Mesothelial cell of epicardium (in vitro differentiated cells): ENCODE measurements at regions not wholly inside any gene's neighbourhood (a gene's known extent, or its start where the extent isn't known, plus 50 kb on each side); places are given as distances from the start of the nearest gene placed in this dataset.

Experiments
- DNase-seq, 2 experiments: peaks; one replicate each; pipeline ENCODE4 v3.0.0; 2021; ENCODE audit warnings: low spot score in 2 of 2; ENCODE audit not compliant: unreplicated experiment in 2 of 2
- H3K27ac Mint-ChIP-seq: 2 replicates; pipeline ENCODE4 v1.8.0; 2021; ENCODE audit warnings: mixed read lengths
- H3K27me3 Mint-ChIP-seq: 2 replicates; pipeline ENCODE4 v1.8.0; 2021; ENCODE audit warnings: low read depth, mixed read lengths
- H3K36me3 Mint-ChIP-seq: 2 replicates; pipeline ENCODE4 v1.8.0; 2021; ENCODE audit warnings: mixed read lengths
- H3K4me1 Mint-ChIP-seq: 2 replicates; pipeline ENCODE4 v1.8.0; 2021; ENCODE audit warnings: mixed read lengths
- H3K4me3 Mint-ChIP-seq: 2 replicates; pipeline ENCODE4 v1.8.0; 2021; ENCODE audit warnings: mild to moderate bottlenecking, moderate library complexity, mixed read lengths
- H3K9me3 Mint-ChIP-seq: 2 replicates; pipeline ENCODE4 v1.8.0; 2021; ENCODE audit warnings: mixed read lengths
- TF ChIP-seq, protein P1 (sequence below): fragments of 200-600 bp; sonication (generic); IDR thresholded peaks from one replicate; pipeline ENCODE4 v1.5.0; 2021; ENCODE audit warnings: antibody characterized with exemption; ENCODE audit not compliant: unreplicated experiment

DNA sequence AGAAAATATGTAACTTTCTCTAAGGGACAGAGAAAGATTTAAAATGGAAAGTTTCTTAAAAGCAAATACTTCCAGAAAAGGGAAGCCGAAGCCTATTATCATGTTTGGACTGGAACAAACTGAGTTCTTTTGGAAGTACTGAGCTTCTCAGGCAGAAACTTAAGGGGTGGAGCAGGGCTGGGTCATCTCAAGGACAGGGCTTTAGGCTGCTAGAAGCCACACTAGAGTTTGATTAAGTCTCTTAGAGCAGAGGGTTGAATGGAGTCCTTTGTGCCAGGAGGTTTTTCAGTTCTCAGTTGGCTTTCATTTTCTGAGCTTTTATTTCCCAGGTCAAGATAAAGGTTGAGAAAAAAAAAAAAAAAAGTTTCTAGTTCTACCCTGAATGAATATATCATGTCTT, 432.7 kb downstream of the SLITRK5 start:
- Mint-ChIP-seq H3K9me3 (peaks cover 20% of the 10 kb centered on the region), H3K4me3 (no peak overlapping the region), H3K4me1 (peaks cover 5% of the 10 kb centered on the region), H3K27ac (peak overlapping the region; percentile 43), H3K27me3 (no peaks in the 10 kb centered on the region), H3K36me3 (no peaks in the 10 kb centered on the region)
- TF ChIP-seq, protein P1, sequence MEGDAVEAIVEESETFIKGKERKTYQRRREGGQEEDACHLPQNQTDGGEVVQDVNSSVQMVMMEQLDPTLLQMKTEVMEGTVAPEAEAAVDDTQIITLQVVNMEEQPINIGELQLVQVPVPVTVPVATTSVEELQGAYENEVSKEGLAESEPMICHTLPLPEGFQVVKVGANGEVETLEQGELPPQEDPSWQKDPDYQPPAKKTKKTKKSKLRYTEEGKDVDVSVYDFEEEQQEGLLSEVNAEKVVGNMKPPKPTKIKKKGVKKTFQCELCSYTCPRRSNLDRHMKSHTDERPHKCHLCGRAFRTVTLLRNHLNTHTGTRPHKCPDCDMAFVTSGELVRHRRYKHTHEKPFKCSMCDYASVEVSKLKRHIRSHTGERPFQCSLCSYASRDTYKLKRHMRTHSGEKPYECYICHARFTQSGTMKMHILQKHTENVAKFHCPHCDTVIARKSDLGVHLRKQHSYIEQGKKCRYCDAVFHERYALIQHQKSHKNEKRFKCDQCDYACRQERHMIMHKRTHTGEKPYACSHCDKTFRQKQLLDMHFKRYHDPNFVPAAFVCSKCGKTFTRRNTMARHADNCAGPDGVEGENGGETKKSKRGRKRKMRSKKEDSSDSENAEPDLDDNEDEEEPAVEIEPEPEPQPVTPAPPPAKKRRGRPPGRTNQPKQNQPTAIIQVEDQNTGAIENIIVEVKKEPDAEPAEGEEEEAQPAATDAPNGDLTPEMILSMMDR, result no peak
- DNase-seq, result no peak

DNA sequence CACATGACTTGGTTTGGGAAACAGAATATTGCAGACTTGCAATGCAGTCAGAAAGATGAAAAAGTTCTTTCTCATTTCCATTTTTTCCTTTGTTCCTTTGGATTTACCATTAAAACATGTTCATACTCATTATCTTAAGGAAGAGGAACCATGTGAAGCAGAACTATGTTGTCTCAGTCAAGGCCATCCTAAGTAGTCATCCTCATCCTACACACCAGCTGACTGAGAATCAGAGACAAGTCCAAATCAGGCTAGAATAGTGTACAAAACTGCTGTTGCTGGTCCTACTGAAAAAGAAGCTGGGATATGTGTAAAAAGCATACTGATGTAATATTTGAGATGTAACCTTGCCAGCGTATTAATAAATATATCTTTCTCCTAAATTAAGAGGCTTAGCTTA, 433.4 kb downstream of the SLITRK5 start:
- peaks cover 5% of the 10 kb centered on the region for H3K4me1 Mint-ChIP-seq
- TF ChIP-seq, protein P1, result no peak
- H3K36me3 Mint-ChIP-seq, result no peaks in the 10 kb centered on the region
- no peak overlapping the region for H3K27ac Mint-ChIP-seq
- no peak overlapping the region for H3K4me3 Mint-ChIP-seq
- H3K27me3 Mint-ChIP-seq, result no peaks in the 10 kb centered on the region
- H3K9me3 Mint-ChIP-seq, result peaks cover 20% of the 10 kb centered on the region
- DNase-seq, result no peak

DNA sequence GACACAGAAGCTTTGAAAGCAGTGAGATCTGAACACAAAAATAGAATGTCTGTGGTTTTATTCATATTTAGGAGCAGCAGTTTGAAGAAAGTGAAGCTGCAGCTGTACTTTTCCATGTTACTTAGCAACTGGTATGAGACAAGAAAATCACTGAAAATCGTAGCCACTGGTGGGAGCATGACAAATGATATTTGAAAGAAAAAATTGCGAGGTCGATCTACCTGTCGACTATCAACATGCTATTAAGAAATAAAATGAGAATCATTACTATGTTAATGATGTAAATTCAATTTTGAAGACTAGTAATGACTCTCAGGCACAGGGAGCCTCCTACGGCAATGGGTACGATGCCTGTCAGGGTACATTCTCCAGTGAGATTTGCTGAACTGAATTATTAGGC, 436.4 kb downstream of the SLITRK5 start:
- Mint-ChIP-seq H3K27ac (no peak overlapping the region), H3K4me1 (peaks cover 8% of the 10 kb centered on the region), H3K36me3 (no peaks in the 10 kb centered on the region), H3K4me3 (no peak overlapping the region), H3K9me3 (peaks cover 2% of the 10 kb centered on the region), H3K27me3 (no peaks in the 10 kb centered on the region)
- DNase-seq, result no peak
- TF ChIP-seq, protein P1, result no peak

DNA sequence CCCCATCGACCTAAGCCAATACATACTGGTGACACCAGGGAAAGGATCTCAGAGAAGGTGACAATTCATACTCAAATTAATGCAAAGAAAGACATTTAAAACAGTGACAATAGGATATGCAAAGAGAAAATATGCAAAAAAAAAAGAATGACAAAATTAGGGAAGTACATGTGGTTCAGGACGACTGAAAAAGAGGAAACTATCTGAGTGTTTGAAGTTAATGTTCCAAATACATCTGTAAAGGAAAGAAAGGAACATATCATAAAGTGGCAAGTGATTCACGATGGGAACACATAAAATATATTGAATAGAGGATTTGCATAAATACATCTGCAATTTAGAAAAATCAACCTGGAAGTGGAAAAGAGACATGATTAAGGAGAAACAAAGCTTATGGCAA, 441.4 kb downstream of the SLITRK5 start:
- TF ChIP-seq, protein P1, result no peak
- Mint-ChIP-seq H3K27ac (no peak overlapping the region), H3K36me3 (no peaks in the 10 kb centered on the region), H3K9me3 (no peaks in the 10 kb centered on the region), H3K27me3 (no peaks in the 10 kb centered on the region), H3K4me1 (peaks cover 19% of the 10 kb centered on the region), H3K4me3 (no peak overlapping the region)
- no peak for DNase-seq

DNA sequence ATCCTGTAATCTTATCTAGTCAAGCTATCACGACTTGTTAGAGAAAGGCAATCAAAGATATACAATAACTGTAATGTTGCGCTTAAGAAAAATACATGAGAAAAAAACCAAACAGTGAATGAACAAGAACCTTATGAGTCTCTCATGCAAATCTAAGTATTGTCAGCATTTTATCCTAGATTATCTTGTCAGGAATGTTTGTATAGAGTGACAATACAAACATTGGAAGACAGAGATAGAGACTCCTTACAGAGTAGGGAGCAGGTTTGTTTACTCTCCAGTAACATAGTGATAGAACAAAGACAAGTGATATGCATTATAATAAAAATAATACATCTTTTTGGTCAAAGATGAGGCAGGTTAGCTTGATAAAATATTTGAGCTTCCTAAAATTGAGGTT, 444.8 kb downstream of the SLITRK5 start:
- no peak overlapping the region for H3K4me3 Mint-ChIP-seq
- no peaks in the 10 kb centered on the region for H3K27me3 Mint-ChIP-seq
- DNase-seq, result no peak
- TF ChIP-seq, protein P1, result no peak
- peaks cover 19% of the 10 kb centered on the region for H3K4me1 Mint-ChIP-seq
- H3K36me3 Mint-ChIP-seq, result no peaks in the 10 kb centered on the region
- H3K9me3 Mint-ChIP-seq, result no peaks in the 10 kb centered on the region
- H3K27ac Mint-ChIP-seq, result no peak overlapping the region

DNA sequence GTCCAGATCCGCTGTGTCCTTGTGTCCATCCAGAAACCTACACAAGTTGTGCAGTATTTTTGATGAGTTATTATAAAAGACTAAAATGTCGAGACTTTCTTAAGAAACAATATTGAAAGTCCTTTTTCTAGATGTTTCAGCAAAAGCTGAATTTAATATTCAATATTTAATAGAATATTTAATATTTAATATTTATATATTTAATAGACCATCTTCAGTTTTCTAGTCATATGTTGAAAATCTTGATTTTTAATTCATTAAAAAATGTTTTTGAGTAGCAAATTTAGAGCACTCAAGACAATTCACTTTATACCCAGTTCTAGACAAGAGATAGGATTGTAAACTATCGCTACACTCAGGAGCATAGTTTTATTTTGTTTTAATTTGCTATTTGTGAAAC, 447.8 kb downstream of the SLITRK5 start:
- Mint-ChIP-seq H3K4me3 (no peak overlapping the region), H3K27me3 (no peaks in the 10 kb centered on the region), H3K4me1 (peaks cover 10% of the 10 kb centered on the region), H3K36me3 (no peaks in the 10 kb centered on the region), H3K27ac (no peak overlapping the region), H3K9me3 (no peaks in the 10 kb centered on the region)
- TF ChIP-seq, protein P1, result no peak
- no peak for DNase-seq
